DMS114 treated with DMSO at 0.1 percent for 48 hours (cell line): ENCODE measurements at regions not wholly inside any gene's neighbourhood (a gene's known extent, or its start where the extent isn't known, plus 50 kb on each side); places are given as distances from the start of the nearest gene placed in this dataset.

Source experiments
- DNase-seq: peaks from one replicate; lab custom pipeline; 2025; ENCODE audit not compliant: unreplicated experiment; lab: John Stamatoyannopoulos, UW

DNA sequence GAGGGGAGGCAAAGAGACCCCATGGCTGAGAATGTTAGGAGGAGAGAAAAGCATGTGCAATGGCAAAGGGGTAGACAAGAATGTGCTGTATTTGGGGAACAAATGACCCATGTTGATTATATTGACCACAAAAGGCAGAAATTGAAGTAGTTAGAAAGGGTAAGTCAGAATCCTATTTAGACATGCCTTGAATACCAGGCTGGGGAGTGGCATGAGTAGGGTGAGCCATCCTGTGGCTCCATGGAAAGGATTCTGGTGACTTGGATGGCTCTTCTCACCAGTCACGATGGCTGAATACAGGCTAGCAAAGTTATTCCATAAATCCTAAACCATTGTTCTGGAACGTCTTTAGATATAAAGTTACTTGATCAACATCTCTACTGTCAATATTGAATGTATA is 73.4 kb upstream of the MEF2C start:
- DNase-seq: no peak

DNA sequence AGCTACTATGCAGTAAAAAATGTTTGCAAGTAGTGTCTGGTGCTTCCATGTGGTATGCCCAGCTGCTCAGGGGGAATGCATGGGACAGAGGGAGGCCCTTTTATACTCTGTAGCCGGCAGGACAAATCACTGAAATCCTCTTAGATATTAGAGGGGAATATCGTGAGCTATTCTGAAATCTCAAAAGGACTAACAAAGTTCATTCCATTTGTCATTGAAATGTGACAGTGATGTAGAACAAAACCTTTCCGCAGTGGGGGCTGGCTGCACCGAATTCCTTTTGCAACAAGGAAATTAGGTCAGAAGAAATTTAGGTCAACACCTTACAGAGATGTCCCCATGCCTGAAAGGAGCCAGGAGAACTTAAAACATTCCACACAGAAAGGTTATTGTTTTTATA is 72.4 kb upstream of the MEF2C start:
- no peak for DNase-seq

DNA sequence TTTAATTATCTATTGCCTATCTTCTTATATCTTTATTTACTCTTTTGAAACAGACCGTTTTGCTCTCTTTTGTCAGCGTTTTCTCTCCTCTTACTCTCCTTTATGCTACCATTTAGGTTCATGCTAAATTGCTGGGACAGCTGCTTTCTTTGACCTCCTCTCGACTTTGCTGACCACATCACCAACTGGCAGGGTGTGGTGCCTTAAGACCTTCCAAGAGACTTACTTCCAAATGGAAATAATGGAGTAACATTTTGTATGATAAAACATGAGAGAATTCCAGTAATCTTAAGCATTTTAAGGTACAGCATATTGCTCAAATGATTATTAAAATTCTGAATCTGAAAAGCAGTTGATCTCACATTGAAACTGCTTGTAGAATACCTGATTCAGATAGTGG is 71.5 kb upstream of the MEF2C start:
- DNase-seq: no peak

DNA sequence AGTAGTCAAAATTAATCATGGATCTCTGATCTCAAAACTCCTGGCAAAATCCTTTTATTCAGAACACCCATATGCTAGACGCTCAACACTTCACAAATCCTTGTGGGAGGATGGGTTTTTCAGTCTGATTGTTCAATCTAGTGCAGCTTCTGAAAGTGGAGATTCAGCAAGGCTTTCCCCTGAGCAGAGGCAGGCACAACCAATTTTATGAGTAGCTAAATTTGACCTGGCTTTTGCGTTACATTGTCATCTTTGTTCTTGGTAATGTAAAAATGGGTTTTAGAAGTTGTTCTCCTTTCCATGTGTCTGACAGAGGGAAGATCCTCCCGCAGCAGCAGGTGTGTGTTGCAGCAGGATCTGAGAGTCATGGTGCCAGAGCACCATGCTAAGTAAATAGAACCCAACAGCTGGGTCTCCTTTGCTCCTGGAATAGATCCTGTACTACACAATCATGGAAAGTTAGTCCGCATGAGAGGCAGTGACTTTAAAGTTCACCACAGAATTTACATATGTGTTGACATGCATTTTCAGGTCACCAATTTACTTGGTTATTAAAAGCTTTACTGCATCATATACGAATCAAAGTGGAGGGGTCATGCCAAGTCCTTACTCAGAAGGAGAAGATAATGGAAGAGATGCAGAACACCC is 70.1 kb upstream of the MEF2C start:
- DNase-seq: no peak

DNA sequence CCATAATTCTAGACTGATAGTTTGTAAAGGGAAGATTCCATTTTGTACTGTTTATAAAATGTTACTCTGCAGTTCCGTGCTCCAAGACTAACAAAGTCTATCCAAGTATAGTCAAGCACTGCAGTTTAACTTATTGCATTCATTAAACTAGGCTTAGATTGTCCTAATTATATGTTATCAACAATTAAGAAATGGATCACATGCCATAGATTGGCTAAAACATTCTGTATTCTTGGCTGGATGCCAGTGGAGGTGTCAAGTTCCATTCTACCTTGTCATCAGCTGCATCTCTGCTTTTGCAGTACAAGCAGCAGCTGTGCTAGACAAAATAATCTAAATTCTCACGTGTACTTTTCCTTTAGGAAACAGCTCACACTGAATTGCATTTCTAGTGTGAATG is 69.4 kb upstream of the MEF2C start:
- DNase-seq: no peak

DNA sequence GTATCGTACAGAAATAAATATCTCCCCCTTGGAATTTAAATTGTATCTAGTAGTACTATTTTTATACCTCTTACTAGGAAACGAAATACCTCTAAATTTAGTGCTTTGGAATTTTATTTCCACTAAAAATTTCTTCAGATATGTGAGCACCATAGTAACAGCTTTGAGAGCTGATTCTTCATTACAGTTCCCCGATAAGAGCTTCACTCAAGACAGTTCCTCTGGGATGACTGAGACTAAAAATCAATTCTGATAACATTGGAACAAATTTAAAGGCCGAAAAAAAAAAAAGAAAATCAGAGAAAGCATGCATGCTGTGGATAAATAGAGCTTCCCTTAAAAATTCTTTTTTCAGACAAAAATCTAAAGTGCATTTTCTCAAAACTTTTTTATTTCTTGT is 68.5 kb upstream of the MEF2C start:
- DNase-seq: no peak

DNA sequence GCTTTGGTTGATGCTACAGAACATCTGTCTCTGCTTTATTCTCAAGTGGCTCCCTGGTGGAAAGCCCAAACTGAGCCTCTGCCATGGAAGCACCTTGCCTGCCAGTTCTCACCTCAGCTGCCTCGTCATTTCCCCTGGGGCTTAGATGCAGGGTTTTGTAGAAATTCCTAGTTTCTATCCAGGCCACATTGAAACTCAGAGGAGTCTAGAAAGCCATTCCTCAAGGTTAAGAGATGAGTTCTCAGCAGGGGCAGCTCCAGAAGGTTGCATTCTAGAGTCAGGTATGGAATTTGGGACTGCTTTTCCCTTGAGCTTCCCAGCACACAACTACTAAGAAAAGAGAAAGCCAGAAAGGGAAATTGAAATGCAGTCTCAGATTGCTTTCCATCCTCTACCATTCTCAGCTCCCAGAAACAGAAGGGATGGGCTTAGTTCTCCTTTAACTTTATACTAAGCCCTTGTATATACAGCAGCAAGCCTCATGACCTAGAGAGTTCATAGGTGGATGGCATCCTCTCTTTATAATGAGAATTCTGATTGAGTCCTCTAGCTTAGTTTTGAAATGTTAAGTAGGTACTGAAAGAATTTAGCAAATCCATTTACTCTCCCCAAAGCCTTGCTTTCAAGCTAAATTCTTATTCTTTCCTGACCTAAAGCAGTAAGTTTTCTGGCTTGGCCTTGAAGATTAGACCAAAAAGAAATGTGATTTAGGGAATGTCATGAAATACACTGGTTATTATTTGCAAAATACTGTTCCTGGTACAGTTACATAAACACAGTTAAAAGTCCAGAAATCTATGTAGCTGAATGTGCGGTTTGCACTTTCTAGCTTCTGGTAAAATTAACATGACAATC is 66.0 kb upstream of the MEF2C start:
- DNase-seq: no peak

DNA sequence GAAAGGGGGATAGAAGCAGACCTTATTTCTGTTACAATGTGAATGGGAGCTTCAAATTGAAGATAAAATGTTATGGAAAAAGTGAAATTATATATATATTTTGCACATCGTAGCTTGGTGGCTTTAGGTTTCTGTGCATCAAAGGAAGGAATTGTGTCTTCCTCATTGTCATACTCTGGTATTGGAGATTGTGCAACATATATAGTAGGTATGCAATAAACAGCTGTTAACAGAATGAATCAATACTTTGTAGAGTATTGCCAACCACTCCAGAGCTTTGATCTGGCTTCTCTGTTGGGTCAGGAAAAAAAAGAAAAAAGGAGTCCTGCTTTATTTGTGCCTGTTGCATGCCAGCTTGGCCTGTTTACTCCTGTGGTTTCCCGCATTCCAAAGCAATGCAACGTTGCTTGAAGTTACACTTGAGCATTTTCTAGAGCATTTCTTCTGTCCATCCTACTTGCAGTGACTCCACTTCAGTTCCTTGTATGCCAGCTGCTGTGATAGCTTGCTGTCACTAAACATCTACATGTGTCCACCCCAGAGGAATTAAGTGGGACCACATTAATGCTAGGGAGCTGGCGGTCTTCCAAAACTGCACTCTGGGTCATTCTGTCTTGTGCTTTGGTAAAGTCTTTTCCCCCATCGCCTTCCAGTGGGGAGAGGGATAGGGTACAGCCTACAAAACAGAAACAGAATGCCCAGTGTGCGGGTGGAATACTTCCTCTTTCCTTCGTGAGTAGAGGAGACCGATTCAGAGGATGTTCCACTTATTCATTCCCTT is 62.0 kb upstream of the MEF2C start:
- DNase-seq: no peak

DNA sequence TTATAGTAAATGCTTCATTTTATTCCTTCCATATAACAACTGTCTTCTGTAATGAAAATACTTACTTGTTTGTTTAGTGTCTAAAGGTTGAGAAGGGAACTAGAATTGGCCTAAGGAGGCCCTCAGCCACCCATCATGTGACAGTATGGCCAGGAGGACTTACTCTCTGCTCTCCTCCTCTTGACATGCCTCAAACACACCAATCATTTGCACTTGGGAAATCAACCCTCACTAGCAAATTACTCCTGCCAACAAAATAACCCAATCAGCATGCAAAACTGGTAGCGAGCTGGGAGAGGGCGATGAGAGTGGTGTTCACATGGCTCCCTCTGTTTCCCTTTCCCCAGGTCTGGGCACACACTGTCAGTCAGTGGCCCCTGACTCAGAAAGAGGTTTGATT is 58.6 kb upstream of the MEF2C start:
- no peak for DNase-seq

DNA sequence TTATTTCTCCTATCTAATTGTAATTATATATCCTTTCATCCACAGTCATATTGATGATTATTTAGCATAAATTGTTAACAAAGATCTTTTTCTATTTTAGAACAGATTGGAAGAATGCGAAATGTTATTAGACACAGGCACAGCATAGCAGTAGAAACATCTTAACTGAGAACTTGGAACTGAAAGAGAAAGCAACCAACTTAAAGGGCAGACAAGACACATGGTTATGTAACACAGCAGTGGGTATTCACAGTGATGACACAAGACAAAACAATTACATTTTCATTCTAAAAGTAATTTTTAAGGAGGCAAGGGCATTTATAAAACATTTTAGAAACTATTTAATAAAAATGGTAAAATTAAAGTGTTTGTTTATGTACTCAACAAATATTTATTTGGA is 57.7 kb upstream of the MEF2C start:
- DNase-seq: no peak

DNA sequence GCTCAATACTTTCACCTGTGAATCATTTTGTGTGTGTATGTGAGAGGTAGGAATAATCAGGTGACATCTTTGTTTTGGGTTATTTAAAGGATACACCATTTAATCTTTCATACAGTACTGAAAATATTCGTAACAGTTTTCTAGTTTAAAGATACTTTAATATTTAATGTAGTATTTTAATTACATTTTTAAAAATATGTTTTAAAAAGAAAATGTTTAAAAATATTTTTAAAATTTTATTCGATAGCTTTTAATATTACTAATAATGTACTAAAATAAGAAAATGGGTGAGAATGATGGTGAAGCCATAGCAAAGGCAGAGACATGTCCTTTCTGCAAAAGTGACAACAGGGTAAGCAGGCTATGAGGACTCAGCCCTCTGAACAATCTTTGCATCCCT is 56.3 kb upstream of the MEF2C start:
- no peak for DNase-seq

DNA sequence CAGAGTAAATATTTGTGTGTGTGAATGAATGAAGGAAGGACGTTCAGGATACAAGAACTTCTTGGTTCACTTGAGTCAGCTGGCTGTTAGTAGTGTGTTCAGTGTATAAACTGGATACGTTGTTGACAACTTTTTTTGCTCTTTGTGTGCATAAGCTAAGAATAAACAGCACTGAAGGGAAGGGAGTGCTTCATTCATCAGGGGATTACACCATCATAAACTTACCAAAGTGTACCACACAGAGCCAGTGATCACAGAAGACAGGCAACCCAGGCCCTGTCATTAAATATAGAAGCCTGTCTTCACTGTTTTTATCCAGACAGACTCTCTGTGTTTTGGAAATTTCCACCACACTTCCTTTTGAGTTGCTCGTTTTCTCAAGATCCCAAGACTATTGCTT is 55.5 kb upstream of the MEF2C start:
- no peak for DNase-seq

DNA sequence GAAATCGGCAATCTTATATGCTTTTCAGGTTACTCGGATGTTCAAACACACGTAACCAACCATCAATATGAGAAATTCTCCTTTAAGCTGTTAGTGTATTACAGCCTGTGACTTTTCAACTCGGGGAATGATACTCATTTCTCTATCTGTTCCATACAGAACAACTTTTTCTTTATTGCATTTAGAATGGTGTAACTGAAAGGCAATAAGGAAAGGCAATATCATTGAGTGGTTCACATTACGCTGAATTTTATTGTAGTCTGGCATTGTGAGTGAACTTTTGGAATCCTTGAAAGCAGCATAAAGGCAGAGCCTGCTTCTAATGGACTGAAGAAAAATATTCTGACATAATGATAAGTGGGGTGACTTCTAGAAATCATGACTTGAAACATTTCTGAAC is 54.4 kb upstream of the MEF2C start:
- no peak for DNase-seq

DNA sequence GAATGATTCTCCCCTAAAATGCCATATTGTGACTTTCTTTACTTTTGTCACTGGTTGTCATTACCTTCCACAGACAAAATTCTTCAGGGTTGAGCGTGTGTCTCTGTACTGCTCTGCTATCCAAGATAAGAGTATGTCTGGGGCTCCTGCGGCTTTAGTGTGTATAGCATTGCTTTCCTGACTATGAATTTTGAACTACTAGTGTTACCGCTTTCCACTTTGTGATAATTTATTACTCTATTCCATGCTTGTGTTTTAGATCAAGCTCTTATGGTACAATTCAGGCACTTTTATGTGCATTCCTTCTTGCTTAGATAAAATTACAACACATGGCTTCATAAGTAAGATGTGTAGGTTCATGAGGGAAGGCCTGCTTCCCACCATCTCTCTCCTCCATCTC is 51.5 kb upstream of the MEF2C start:
- DNase-seq: no peak
